ENCODE measurements at regions not wholly inside any gene's neighbourhood (a gene's known extent, or its start where the extent isn't known, plus 50 kb on each side); places are given as distances from the start of the nearest gene placed in this dataset.

- TF ChIP-seq CTCF (IDR thresholded peaks at IDR 0.05) (no peak), POLR2A (IDR thresholded peaks at IDR 0.05) (no peak)
Measured at GRCh38 chr1:224544346-224545110, 71.6 kb upstream of the CNIH3 start.
